SK-N-DZ (cell line): ENCODE measurements at regions not wholly inside any gene's neighbourhood (a gene's known extent, or its start where the extent isn't known, plus 50 kb on each side); places are given as distances from the start of the nearest gene placed in this dataset.

ENCODE experiments used
- DNase-seq: peaks from one replicate; pipeline ENCODE4 v3.0.0-alpha.2; 2015; ENCODE audit warnings: low spot score

- DNase-seq: no peak
These were observed 272.2 kb upstream of the NPVF start for GRCh38 chr7:25500393-25500921.

- DNase-seq: no peak
These were observed 275.0 kb upstream of the NPVF start for GRCh38 chr7:25503306-25503705.

- no peak for DNase-seq
These were observed 283.9 kb upstream of the NPVF start for GRCh38 chr7:25512061-25512687.

- no peak for DNase-seq
These were observed 287.5 kb upstream of the NPVF start for GRCh38 chr7:25515633-25516275.

- DNase-seq: no peak
These were observed 289.6 kb upstream of the NPVF start for GRCh38 chr7:25517906-25518305.

- no peak for DNase-seq
These were observed 291.7 kb upstream of the NPVF start for GRCh38 chr7:25520017-25520416.

- no peak for DNase-seq
These were observed 292.2 kb upstream of the NPVF start for GRCh38 chr7:25520516-25520915.

GRCh38 chr7:25521236-25521635, 292.9 kb upstream of the NPVF start:
- DNase-seq: no peak

GRCh38 chr7:25522727-25523126, 294.4 kb upstream of the NPVF start:
- no peak for DNase-seq

- DNase-seq: no peak
These were observed 299.4 kb upstream of the NPVF start for GRCh38 chr7:25527665-25528170.

GRCh38 chr7:25529320-25529719, 301.0 kb upstream of the NPVF start:
- no peak for DNase-seq

- DNase-seq: no peak
These were observed 308.6 kb upstream of the NPVF start for GRCh38 chr7:25536851-25537250.

- DNase-seq: no peak
These were observed 309.5 kb upstream of the NPVF start for GRCh38 chr7:25537662-25538375.

- no peak for DNase-seq
These were observed 313.0 kb upstream of the NPVF start for GRCh38 chr7:25541094-25541821.

GRCh38 chr7:25541877-25542276, 313.6 kb upstream of the NPVF start:
- DNase-seq: no peak

- no peak for DNase-seq
These were observed 314.9 kb upstream of the NPVF start for GRCh38 chr7:25543210-25543609.

GRCh38 chr7:25543798-25544197, 315.5 kb upstream of the NPVF start:
- DNase-seq: no peak

- no peak for DNase-seq
These were observed 316.0 kb upstream of the NPVF start for GRCh38 chr7:25544254-25544653.

- no peak for DNase-seq
These were observed 317.1 kb upstream of the NPVF start for GRCh38 chr7:25545124-25546008.

GRCh38 chr7:25546306-25546705, 318.0 kb upstream of the NPVF start:
- DNase-seq: no peak
